GM19324 (cell line): ENCODE measurements at regions not wholly inside any gene's neighbourhood (a gene's known extent, or its start where the extent isn't known, plus 50 kb on each side); places are given as distances from the start of the nearest gene placed in this dataset.

Experiments
- ATAC-seq: cut with Tn5 transposase; IDR thresholded peaks from one replicate; pipeline ENCODE4 v1.9.1; 2021; ENCODE audit warnings: mild to moderate bottlenecking, moderate library complexity; ENCODE audit not compliant: unreplicated experiment, low FRiP score

- no peak for ATAC-seq
Observed at GRCh38 chr3:171954690-171955383, 84.5 kb upstream of the FNDC3B start.

- no peak for ATAC-seq
Observed at GRCh38 chr3:171955598-171955997, 83.8 kb upstream of the FNDC3B start.

DNA sequence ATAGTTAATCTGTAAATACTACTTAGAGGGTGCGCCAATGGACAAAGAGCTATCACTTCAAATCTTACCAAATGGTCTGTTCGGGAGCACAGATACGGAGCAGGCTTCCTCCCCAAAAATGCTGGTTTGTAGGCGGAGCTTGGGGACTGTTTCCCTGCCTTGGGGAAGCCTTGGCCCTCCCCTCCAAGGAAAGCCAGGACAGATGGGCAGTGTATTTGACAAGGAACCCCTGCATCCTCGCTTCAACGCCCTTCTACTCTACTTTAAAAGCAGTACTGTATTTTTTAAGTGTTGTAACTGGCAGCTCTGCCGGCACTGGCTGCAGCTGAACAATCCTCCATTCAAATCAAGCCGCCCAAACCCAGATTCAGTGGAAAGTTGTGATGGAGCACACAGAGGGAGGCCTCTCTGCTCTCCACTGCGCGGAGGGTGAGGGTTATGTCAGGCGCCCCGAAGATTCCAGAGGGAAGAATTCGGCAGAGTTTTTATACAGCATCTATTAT, 83.1 kb upstream of the FNDC3B start:
- ATAC-seq = no peak

DNA sequence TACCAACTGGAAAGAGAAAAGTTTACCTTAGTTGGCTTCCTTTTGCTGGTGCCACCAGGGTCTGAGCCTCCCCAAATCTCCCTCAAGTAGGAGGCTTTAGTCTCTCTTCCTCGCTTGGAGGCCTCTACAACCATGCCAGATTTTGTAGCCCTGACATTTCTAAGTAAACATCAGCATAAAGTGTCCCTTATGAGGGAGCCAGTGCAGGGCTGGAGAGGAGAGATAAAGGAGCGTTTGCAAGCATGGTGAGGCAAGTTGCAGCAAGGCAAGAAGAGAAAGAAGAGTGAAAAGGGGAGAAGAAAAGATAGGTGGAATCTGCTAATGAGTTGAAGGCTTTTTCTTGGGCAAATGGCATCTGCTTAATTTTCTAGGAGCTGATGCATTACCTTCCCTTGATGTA, 82.7 kb upstream of the FNDC3B start:
- no peak for ATAC-seq

DNA sequence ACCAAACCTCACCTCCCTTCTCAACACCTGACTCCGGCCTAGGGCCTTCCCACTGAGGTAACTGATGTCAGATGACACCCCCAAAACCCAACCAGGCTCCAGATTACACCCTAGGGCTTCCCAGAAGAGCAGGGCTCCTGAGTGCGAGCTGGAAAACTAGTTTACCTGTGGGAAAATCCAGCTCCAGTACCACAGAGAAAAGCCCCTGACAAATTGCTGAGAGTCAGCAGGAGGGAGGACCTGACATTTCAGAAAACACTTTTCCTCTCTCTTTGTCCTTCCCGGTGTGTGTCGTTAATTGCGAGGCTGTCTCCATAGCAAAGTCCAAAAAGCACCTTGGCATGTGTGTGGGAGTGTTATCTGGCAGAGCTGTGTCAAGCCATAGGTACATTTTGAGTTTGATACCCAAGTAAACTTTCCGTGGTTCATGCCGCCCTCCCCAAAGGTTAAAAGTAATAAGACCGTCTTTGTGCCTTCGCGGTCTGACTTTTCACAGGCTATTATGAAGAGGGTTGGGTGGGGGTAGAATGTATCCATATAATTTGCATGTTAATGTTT, 79.8 kb upstream of the FNDC3B start:
- no peak for ATAC-seq

GRCh38 chr3:171960159-171960558, 79.2 kb upstream of the FNDC3B start:
- no peak for ATAC-seq

DNA sequence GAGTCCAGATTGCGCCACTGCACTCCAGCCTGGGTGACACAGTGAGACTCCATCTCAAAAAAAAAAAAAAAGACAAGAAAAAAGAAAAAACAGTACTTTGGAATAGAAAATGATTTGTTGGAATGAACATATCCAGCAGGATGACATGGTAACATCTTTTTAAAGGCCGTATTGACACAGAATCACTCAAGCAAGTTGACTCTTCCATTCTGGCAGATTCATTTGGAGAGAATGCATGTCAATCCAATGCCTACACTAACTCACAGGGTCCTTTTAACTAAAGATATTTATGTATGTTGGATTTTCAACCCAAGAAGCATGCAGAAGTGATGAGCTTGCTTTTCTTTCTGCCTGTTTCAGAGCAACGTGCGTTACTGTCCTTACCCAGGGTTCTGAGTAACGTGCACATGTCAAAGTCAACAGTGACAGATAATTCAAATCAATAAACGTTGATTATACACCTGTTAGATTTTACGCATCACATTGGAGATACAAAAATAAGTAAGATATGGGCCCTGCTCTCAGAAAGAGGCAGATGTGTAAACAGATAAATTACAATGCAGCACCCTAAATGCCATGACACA, 77.1 kb upstream of the FNDC3B start:
- no peak for ATAC-seq

GRCh38 chr3:171963546-171963945, 75.8 kb upstream of the FNDC3B start:
- ATAC-seq = no peak

DNA sequence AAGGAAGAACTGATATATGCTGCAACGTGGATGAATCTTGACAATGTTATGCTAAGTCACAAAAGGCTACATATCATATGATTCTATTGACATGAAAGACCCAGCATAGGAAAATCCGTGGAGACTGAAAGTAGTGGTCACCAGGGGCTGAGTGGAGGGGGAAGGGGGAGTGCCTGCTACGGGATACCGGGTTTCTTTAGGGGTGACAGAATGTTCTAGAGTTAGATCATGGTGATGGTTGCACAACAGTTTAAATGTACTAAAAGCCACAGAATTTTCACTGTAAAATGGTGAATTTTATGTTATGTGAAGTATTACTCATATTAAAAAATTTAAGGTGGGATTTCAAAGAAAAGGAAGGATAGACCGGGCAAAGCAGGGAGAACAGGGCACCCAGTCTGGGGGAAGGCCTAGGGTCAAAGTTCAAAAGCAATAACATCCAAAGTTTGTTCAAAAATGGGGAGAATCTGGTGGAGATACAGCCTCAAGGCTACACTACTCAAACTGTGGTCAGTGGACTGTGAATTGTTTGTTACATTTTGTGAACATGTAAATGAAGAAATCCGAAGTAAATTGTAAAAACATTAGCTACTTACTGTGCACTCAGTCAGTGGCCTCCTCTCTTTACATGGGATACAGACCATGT, 74.2 kb upstream of the FNDC3B start:
- ATAC-seq = no peak

DNA sequence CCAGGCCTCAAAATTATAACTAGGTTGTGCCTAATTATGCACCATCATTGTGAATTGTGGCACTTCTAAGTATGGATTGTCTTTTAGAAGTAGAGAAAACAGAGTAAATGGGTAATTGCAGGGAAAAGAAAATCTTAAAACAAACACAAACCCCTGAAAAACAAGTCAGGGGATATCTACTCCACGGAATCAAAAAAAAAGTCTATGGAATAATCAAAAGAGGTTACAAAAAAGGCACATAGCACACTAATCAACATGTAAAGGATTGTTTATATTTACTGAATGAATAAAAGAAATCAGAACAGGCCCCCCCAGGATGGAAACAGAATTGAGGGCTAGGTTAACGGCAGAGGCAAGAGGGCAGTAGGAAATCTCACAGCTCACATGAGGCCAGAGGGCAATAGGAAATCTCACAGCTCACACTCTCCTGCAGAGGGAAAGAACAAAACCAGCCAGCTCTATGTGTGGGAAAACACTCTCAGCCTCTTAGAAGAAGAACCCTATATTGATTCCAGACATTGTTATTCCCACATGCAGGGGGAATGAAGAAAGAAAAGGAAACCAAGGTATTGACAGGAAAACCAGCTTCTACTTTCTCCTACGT, 72.7 kb upstream of the FNDC3B start:
- no peak for ATAC-seq

GRCh38 chr3:171967137-171967783, 72.1 kb upstream of the FNDC3B start:
- peak; percentile 50 for ATAC-seq

DNA sequence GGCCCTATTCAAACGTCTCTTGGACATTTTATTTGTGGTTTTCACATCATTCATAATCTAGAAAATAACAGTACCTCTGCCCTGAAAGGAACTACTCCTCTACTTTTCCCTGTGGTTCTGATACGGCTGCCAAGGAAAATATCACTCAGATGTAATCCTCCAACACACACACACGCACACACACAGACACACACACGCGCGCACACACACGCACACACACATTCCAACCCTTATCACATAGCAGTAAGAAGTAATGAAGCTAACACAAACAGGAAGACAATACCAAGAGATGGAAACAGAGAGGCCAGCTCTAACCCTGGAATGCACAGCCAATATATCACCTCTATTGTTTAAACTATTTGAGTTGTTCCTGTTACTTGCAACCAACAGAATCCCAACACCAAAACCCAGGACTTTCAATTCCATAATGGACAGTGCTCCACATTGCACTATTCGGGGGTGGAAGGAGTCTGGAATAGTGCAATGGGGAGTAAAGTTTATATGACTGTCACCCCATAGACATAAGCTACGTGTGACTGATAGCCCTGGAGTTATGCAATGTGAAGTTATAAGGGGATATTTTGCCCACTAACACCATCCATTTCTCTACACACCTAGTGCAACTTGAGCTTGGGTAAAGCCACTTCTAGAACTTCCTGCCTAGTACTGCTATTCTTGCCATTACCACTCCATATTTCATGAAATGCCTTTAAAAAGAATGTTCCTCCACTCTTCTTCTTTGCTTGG, 71.3 kb upstream of the FNDC3B start:
- ATAC-seq = no peak

DNA sequence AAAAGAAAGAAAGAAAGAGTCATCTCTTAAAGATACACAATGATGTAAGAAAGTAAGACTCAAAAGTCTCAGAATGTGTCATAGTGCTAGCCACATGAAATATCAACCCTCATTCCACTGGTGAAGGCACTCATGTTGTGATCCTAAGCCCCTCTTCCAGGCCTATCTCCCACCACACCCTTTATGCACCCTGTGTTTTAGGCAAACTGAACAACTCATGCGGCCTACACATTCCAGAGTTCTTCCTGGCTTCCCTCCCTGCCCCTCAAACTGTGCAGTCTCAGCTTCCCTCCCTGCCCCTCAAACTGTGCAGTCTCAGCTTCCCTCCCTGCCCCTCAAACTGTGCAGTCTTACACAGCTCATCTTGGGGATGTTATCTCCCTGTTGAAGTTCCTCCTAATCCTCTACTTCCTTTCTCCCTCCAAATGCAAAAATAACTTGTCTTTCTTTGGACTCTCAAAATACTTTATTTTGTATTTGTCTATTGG, 69.0 kb upstream of the FNDC3B start:
- no peak for ATAC-seq

DNA sequence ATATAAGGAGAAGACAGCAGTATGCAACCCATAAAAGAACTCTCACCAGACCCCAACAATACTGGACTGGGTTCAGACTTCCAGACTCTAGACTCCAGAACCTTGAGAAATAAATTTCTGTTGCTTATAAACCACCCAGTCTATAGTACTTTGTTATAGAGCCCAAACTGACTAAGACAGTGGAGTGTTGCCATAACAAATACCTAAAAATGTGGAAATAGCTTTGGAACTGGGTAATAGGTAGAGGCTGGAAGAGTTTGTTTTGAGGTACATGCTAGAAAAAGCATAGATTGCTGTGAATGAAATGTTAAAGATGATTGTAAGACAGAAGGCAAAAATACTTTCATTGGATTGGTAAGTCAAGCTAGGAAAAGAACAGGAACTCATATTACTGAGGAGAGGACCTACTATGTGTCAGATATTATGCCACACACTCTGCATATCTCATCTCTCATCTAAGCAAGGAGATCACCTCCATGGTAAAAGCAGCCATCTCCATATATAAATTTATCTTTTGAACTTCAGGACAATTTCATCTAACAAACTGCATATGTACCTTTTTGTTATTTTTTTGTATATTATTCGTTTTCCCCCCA, 67.4 kb upstream of the FNDC3B start:
- no peak for ATAC-seq

DNA sequence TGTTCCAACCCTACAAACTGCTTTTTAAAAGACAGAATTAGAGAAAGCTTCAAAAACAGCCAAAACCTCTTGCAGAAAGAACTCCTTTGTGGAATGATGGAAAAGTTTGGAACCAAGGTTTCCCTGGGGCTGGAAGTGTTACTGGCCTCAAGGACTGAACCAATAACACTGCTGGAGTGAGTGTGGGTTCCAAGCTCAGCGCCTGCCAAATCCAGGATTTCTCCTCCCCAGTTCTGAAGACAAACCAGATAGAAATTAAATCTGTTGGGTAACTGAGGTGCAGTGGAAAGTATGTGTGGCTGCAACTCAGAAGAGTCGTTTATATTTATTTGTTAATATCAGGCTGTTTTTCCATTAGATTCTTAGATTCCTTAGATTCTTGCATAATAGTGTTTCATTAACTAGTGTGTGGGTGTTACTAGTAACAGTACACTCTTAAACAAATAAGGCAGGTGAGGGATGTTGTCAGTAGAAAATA, 66.5 kb upstream of the FNDC3B start:
- ATAC-seq = no peak

- ATAC-seq = no peak
Observed at GRCh38 chr3:171974986-171975837, 64.2 kb upstream of the FNDC3B start.

- ATAC-seq = no peak
Observed at GRCh38 chr3:171976526-171976925, 62.9 kb upstream of the FNDC3B start.

GRCh38 chr3:171977441-171977840, 61.9 kb upstream of the FNDC3B start:
- no peak for ATAC-seq
